CD4-positive, alpha-beta T cell (primary cell): ENCODE measurements at regions not wholly inside any gene's neighbourhood (a gene's known extent, or its start where the extent isn't known, plus 50 kb on each side); places are given as distances from the start of the nearest gene placed in this dataset.

Source experiments
- ATAC-seq: fragments of 200-7000 bp; cut with Tn5 transposase; one replicate; pipeline ENCODE4 v1.10.0; 2022; ENCODE audit warnings: mild to moderate bottlenecking; ENCODE audit not compliant: poor library complexity
- CTCF ChIA-PET: fragments of 350-600 bp; sonication (Branson Sonifier 250); formaldehyde crosslinking; loops from one replicate; lab custom pipeline; 2021; ENCODE audit warnings: antibody characterized with exemption, inconsistent platforms; lab: Charles Lee
- POLR2A ChIA-PET: fragments of 350-600 bp; sonication (Branson Sonifier 250); formaldehyde crosslinking; loops from one replicate; lab custom pipeline; 2021; ENCODE audit warnings: antibody characterized with exemption, inconsistent platforms; lab: Charles Lee
- DNase-seq, 14 experiments: peaks; one replicate each; pipeline ENCODE4 v3.0.0-alpha.2; 2013 to 2020; ENCODE audit warnings: mixed read lengths in 2 of 14
- H3K27ac ChIP-seq, 2 donors: one replicate each; pipeline versions ENCODE4 v1.5.1 to v1.7.0; 2013; ENCODE audit warnings: low read length in 2 of 2, low read depth in 1 of 2, mild to moderate bottlenecking in 1 of 2
- H3K27me3 ChIP-seq, 2 experiments: 1 replicate in 1 of 2; 2 replicates in 1 of 2; pipeline versions ENCODE4 v1.6.1 to v1.7.0; 2013; ENCODE audit warnings: low read length in 2 of 2, control low read depth in 1 of 2, mild to moderate bottlenecking in 1 of 2, moderate library complexity in 1 of 2; ENCODE audit not compliant: insufficient read depth in 2 of 2, control insufficient read depth in 1 of 2
- H3K36me3 ChIP-seq: one replicate; pipeline ENCODE4 v1.6.1; 2013; ENCODE audit warnings: low read length, control low read depth; ENCODE audit not compliant: insufficient read depth
- H3K4me1 ChIP-seq: one replicate; pipeline ENCODE4 v1.6.1; 2013; ENCODE audit warnings: low read length, control low read depth; ENCODE audit not compliant: insufficient read depth
- H3K4me3 ChIP-seq: one replicate; pipeline ENCODE4 v1.5.1; 2013; ENCODE audit warnings: mild to moderate bottlenecking, low read length, moderate library complexity
- H3K9me3 ChIP-seq, 2 experiments: 1 replicate in 1 of 2; 2 replicates in 1 of 2; pipeline versions ENCODE4 v1.6.1 to v1.7.0; 2013; ENCODE audit warnings: low read length in 2 of 2, mild to moderate bottlenecking in 2 of 2, control low read depth in 1 of 2, moderate library complexity in 1 of 2; ENCODE audit not compliant: control insufficient read depth in 1 of 2, insufficient read depth in 1 of 2
- H3K27ac Mint-ChIP-seq: one replicate; pipeline ENCODE4 v1.8.0; 2020; ENCODE audit warnings: mixed read lengths
- H3K27me3 Mint-ChIP-seq: one replicate; pipeline ENCODE4 v1.8.0; 2021; ENCODE audit warnings: mixed read lengths
- H3K36me3 Mint-ChIP-seq: one replicate; pipeline ENCODE4 v1.8.0; 2021; ENCODE audit warnings: low read depth, mixed read lengths
- H3K4me1 Mint-ChIP-seq: one replicate; pipeline ENCODE4 v1.8.0; 2021; ENCODE audit warnings: low read depth, mixed read lengths
- H3K4me3 Mint-ChIP-seq: one replicate; pipeline ENCODE4 v1.8.0; 2020; ENCODE audit warnings: mild to moderate bottlenecking, mixed read lengths
- H3K9me3 Mint-ChIP-seq: one replicate; pipeline ENCODE4 v1.8.0; 2020; ENCODE audit warnings: mixed read lengths
- CTCF ChIP-seq: fragments of 200-600 bp; IDR thresholded peaks from one replicate; pipeline ENCODE4 v1.8.0; 2022; ENCODE audit warnings: antibody characterized with exemption, mild to moderate bottlenecking
- intact Hi-C, 2 experiments: fragments of 100-400 bp; cut with DNase I in 1 of 2; cut with micrococcal nuclease in 1 of 2; formaldehyde crosslinking; loops; one replicate each; pipeline versions ENCODE4 v1.15.1 to v1.9.0; 2023 to 2025; cut with DNase I, micrococcal nuclease

- TF ChIP-seq CTCF = no peak
- intact Hi-C loops = no loop called here
- Mint-ChIP-seq H3K36me3 (no peaks in the 10 kb centered on the region), H3K4me1 (no peaks in the 10 kb centered on the region), H3K4me3 (no peak overlapping the region), H3K9me3 (no peaks in the 10 kb centered on the region), H3K27me3 (no peaks in the 10 kb centered on the region), H3K27ac (no peak overlapping the region)
- Histone ChIP-seq H3K9me3 (no peaks in the 10 kb centered on the region), H3K36me3 (no peaks in the 10 kb centered on the region), H3K4me1 (no peaks in the 10 kb centered on the region), H3K27ac (no peak overlapping the region), H3K4me3 (no peak overlapping the region), H3K27me3 (no peaks in the 10 kb centered on the region)
- CTCF ChIA-PET = no interaction called here
- ATAC-seq (no peak), DNase-seq (no peak)
- POLR2A ChIA-PET = no interaction called here
Measured at GRCh38 chr3:88231207-88231606, 81.4 kb downstream of the C3orf38 start.

GRCh38 chr3:88231632-88232031 is 81.9 kb downstream of the C3orf38 start:
- ChIA-PET POLR2A (no interaction called here), CTCF (no interaction called here)
- H3K36me3 Mint-ChIP-seq = no peaks in the 10 kb centered on the region
- DNase-seq (no peak), ATAC-seq (no peak)
- no peak for TF ChIP-seq CTCF
- no peaks in the 10 kb centered on the region for H3K36me3 ChIP-seq
- H3K9me3 ChIP-seq = no peaks in the 10 kb centered on the region
- no peak overlapping the region for H3K27ac ChIP-seq
- no peak overlapping the region for H3K4me3 ChIP-seq
- H3K27me3 ChIP-seq = no peaks in the 10 kb centered on the region
- no peak overlapping the region for H3K27ac Mint-ChIP-seq
- no peaks in the 10 kb centered on the region for H3K9me3 Mint-ChIP-seq
- H3K4me3 Mint-ChIP-seq = no peak overlapping the region
- no peaks in the 10 kb centered on the region for H3K4me1 ChIP-seq
- H3K27me3 Mint-ChIP-seq = no peaks in the 10 kb centered on the region
- intact Hi-C loops = no loop called here
- no peaks in the 10 kb centered on the region for H3K4me1 Mint-ChIP-seq

GRCh38 chr3:88235102-88235501 is 85.3 kb downstream of the C3orf38 start:
- intact Hi-C loops = no loop called here
- ATAC-seq = no peak
- no peak overlapping the region for H3K4me3 ChIP-seq

More at GRCh38 chr3:88235102-88235501, 85.3 kb downstream of the C3orf38 start:
- H3K4me1 ChIP-seq = no peaks in the 10 kb centered on the region
- Mint-ChIP-seq H3K36me3 (no peaks in the 10 kb centered on the region), H3K4me3 (no peak overlapping the region), H3K4me1 (no peaks in the 10 kb centered on the region), H3K27ac (no peak overlapping the region), H3K27me3 (no peaks in the 10 kb centered on the region), H3K9me3 (no peaks in the 10 kb centered on the region)
- POLR2A ChIA-PET = no interaction called here
- H3K36me3 ChIP-seq = no peaks in the 10 kb centered on the region
- H3K9me3 ChIP-seq = no peaks in the 10 kb centered on the region
- TF ChIP-seq CTCF = no peak
- no peaks in the 10 kb centered on the region for H3K27me3 ChIP-seq
- CTCF ChIA-PET = no interaction called here
- no peak overlapping the region for H3K27ac ChIP-seq
- DNase-seq = no peak
